ENCODE measurements at regions not wholly inside any gene's neighbourhood (a gene's known extent, or its start where the extent isn't known, plus 50 kb on each side); places are given as distances from the start of the nearest gene placed in this dataset.

GRCh38 chr5:8366266-8366665 is 497.3 kb downstream of the MTRR start:
- TF ChIP-seq CTCF (conservative IDR thresholded peaks at IDR 0.05) (no peak), ZFX (IDR thresholded peaks at IDR 0.05) (no peak)
- H3K27ac ChIP-seq = no peak overlapping the region

GRCh38 chr5:8376478-8376877 is 507.5 kb downstream of the MTRR start:
- TF ChIP-seq CTCF (conservative IDR thresholded peaks at IDR 0.05) (no peak), ZFX (IDR thresholded peaks at IDR 0.05) (no peak)

GRCh38 chr5:8381972-8382371 is 513.0 kb downstream of the MTRR start:
- H3K27ac ChIP-seq = no peak overlapping the region
- no peak for TF ChIP-seq ZFX (IDR thresholded peaks at IDR 0.05)
- TF ChIP-seq CTCF (conservative IDR thresholded peaks at IDR 0.05) = no peak

More at GRCh38 chr5:8376478-8376877, 507.5 kb downstream of the MTRR start:
- H3K27ac ChIP-seq = no peak overlapping the region

GRCh38 chr5:8382456-8382855 is 513.5 kb downstream of the MTRR start:
- H3K27ac ChIP-seq = no peak overlapping the region
- TF ChIP-seq CTCF (conservative IDR thresholded peaks at IDR 0.05) (no peak), ZFX (IDR thresholded peaks at IDR 0.05) (no peak)

GRCh38 chr5:8383616-8384015 is 514.7 kb downstream of the MTRR start:
- TF ChIP-seq ZFX (IDR thresholded peaks at IDR 0.05) (no peak), CTCF (conservative IDR thresholded peaks at IDR 0.05) (no peak)
- H3K27ac ChIP-seq = no peak overlapping the region

- no peak overlapping the region for H3K27ac ChIP-seq
Measured at GRCh38 chr5:8386719-8387288, 517.9 kb downstream of the MTRR start.

GRCh38 chr5:8391911-8392310 is 523.0 kb downstream of the MTRR start:
- no peak for TF ChIP-seq CTCF (conservative IDR thresholded peaks at IDR 0.05)
- no peak for TF ChIP-seq ZFX (IDR thresholded peaks at IDR 0.05)
- no peak overlapping the region for H3K27ac ChIP-seq

More at GRCh38 chr5:8386719-8387288, 517.9 kb downstream of the MTRR start:
- TF ChIP-seq CTCF (conservative IDR thresholded peaks at IDR 0.05) = no peak
- TF ChIP-seq ZFX (IDR thresholded peaks at IDR 0.05) = no peak

All from C4-2B (cell line).